Parathyroid adenoma (tissue), 2 donors: ENCODE measurements at regions not wholly inside any gene's neighbourhood (a gene's known extent, or its start where the extent isn't known, plus 50 kb on each side); places are given as distances from the start of the nearest gene placed in this dataset.
"Not testable (repeated sequence)": the region's sequence is repeated elsewhere in the genome, so short reads cannot be mapped to it uniquely, and the experiment has no call there.

ENCODE experiments used
- H2AFZ ChIP-seq: fragments of 300-600 bp; sonication (generic); one replicate; pipeline ENCODE4 v1.7.0; 2017; ENCODE audit warnings: antibody characterized with exemption, mild to moderate bottlenecking
- H3K27ac ChIP-seq: fragments of 300-600 bp; sonication (generic); one replicate; pipeline ENCODE4 v1.7.0; 2017
- H3K27me3 ChIP-seq: fragments of 300-600 bp; sonication (generic); one replicate; pipeline ENCODE4 v1.7.0; 2017; ENCODE audit warnings: low read length; ENCODE audit not compliant: control insufficient read depth, insufficient read depth
- H3K36me3 ChIP-seq: fragments of 300-600 bp; sonication (generic); one replicate; pipeline ENCODE4 v1.7.0; 2017; ENCODE audit warnings: low read length; ENCODE audit not compliant: control insufficient read depth, insufficient read depth
- H3K4me1 ChIP-seq: fragments of 300-600 bp; sonication (generic); one replicate; pipeline ENCODE4 v1.7.0; 2017; ENCODE audit warnings: control low read depth
- H3K4me2 ChIP-seq: fragments of 300-600 bp; sonication (generic); one replicate; pipeline ENCODE4 v1.7.0; 2017; ENCODE audit warnings: low read length
- H3K4me3 ChIP-seq: fragments of 300-600 bp; sonication (generic); one replicate; pipeline ENCODE4 v1.7.0; 2017; ENCODE audit warnings: low read depth, low read length
- H3K79me2 ChIP-seq: fragments of 300-600 bp; sonication (generic); one replicate; pipeline ENCODE4 v1.7.0; 2017; ENCODE audit warnings: control low read depth
- H3K9ac ChIP-seq: fragments of 300-600 bp; sonication (generic); one replicate; pipeline ENCODE4 v1.7.0; 2017; ENCODE audit warnings: mild to moderate bottlenecking
- H3K9me3 ChIP-seq: fragments of 300-600 bp; sonication (generic); one replicate; pipeline ENCODE4 v1.7.0; 2017; ENCODE audit warnings: low read length; ENCODE audit not compliant: control insufficient read depth
- CTCF ChIP-seq: fragments of 300-600 bp; sonication (generic); IDR thresholded peaks from one replicate; pipeline ENCODE4 v1.7.0; 2017; ENCODE audit warnings: antibody characterized with exemption, mild to moderate bottlenecking
- donor health status: primary hyperparathyroidism.

- H3K27ac ChIP-seq = no peak overlapping the region
- no peak for TF ChIP-seq CTCF
- H3K9ac ChIP-seq = no peak overlapping the region
- no peak overlapping the region for H2AFZ ChIP-seq
- H3K36me3 ChIP-seq = no peaks in the 10 kb centered on the region
- no peaks in the 10 kb centered on the region for H3K9me3 ChIP-seq
- H3K79me2 ChIP-seq = no peaks in the 10 kb centered on the region
- no peaks in the 10 kb centered on the region for H3K4me1 ChIP-seq
- H3K4me2 ChIP-seq = no peak overlapping the region
- no peaks in the 10 kb centered on the region for H3K27me3 ChIP-seq
- H3K4me3 ChIP-seq = no peak overlapping the region
Observed at GRCh38 chr17:71444078-71444477, 676.7 kb upstream of the SOX9 start.

DNA sequence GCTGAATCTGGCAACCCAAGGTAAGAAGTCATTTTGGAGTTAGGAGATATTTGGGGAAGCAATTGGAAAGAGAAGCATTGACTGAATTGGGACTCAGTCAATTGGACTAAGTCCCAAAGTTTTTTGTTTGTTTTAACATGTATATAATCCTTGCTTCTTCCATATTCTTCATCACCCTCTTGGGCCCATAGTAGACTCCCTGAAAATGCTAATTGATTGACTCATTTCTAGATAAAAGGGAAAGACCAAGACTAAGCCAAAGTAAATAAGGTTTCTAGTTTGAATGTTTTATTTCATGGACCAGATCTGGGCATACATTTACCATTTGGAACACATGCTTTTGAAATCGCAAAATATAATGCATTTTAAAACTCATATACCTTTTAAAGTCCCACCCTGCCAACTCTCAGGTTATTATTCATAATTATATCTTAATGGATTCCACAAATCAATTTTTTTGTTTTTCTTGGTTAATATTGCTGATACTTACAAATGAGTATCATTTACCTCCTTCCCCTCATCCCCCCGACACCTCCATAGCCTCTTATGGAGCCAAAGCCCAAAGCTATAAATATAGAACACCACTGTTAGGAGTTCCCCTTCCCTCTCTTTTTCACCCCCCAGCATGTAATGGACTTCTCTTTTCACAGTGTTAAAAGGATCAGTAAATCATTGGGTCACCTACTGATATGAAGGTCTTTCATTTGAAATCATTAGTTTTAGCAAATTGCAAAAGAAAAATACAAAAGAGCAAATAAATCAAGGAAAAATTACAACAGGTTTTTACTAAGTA lies 674.0 kb upstream of the SOX9 start:
- no peaks in the 10 kb centered on the region for H3K9me3 ChIP-seq
- no peak overlapping the region for H2AFZ ChIP-seq
- TF ChIP-seq CTCF = no peak
- no peaks in the 10 kb centered on the region for H3K36me3 ChIP-seq
- no peaks in the 10 kb centered on the region for H3K27me3 ChIP-seq
- no peaks in the 10 kb centered on the region for H3K4me1 ChIP-seq
- H3K4me3 ChIP-seq = no peak overlapping the region
- no peaks in the 10 kb centered on the region for H3K79me2 ChIP-seq
- no peak overlapping the region for H3K4me2 ChIP-seq
- H3K9ac ChIP-seq = no peak overlapping the region
- no peak overlapping the region for H3K27ac ChIP-seq

DNA sequence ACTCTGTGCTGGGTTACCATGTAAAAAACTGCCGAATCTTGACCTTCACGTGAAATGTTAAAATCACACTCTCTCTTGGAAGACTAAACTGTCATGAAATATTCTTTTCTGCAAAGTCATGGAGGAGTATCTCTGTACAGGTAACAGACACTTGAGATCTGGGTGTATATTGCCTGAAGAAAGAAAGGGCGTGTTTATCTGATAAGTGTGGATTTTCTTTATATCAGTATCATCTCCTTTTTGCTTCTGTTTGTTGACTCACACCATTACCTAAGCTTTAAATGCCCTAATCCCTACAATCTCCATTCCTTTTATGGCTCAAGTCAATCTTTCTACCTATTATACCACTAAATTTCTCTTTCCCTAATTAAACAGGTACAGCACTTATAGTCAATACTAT lies 673.2 kb upstream of the SOX9 start:
- H3K4me2 ChIP-seq = no peak overlapping the region
- no peaks in the 10 kb centered on the region for H3K27me3 ChIP-seq
- no peak overlapping the region for H2AFZ ChIP-seq
- no peaks in the 10 kb centered on the region for H3K36me3 ChIP-seq
- no peaks in the 10 kb centered on the region for H3K9me3 ChIP-seq
- H3K9ac ChIP-seq = no peak overlapping the region
- no peak overlapping the region for H3K27ac ChIP-seq
- no peak overlapping the region for H3K4me3 ChIP-seq
- H3K79me2 ChIP-seq = no peaks in the 10 kb centered on the region
- H3K4me1 ChIP-seq = no peaks in the 10 kb centered on the region
- TF ChIP-seq CTCF = no peak

DNA sequence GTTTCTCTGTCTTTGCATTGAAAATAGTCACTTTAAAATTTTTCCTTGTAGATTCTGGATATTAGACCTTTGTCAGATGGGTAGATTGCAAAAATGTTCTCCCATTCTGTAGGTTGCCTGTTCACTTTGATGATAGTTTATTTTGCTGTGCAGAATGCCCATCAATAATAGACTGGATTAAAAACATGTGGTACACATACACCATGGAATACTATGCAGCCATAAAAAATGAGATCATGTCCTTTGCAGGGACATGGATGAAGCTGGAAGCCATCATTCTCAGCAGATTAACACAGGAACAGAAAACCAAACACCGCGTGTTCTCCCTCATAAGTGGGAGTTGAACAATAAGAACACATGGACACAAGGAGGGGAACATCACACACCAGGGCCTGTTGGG lies 670.2 kb upstream of the SOX9 start:
- not testable (repeated sequence) for H3K27me3 ChIP-seq, H3K27ac ChIP-seq, H3K4me2 ChIP-seq, H3K9me3 ChIP-seq, H3K9ac ChIP-seq, H3K79me2 ChIP-seq, H3K4me1 ChIP-seq, H3K4me3 ChIP-seq, H2AFZ ChIP-seq, H3K36me3 ChIP-seq

DNA sequence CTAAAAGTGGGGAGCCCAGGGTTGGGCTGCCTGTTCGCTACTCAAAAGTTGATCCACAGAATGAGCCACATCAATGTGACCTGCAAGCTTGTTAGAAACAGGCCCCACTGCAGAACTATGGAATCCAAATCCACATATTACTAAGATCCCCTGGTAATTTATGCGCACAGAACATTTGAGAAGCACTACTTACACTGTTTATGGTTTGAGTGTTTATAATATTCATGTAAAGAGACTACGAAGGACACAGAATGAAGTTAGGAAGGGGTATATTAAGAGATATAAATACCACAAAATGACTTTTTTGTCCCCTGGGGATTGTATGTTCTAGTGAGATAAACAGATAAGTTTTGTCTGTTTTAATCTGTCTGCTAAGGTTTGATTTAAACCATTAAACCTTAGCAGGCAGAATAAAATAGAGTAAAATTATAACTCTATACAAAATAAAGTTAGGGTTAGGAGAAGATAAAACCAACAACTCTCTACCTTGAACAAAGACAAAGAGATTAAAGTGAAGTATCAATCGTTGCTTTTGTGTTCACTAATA lies 666.9 kb upstream of the SOX9 start:
- TF ChIP-seq CTCF = no peak
- no peaks in the 10 kb centered on the region for H3K9me3 ChIP-seq

More for the DNA sequence above, 666.9 kb upstream of the SOX9 start:
- Histone ChIP-seq H2AFZ (no peak overlapping the region), H3K36me3 (no peaks in the 10 kb centered on the region), H3K4me2 (no peak overlapping the region), H3K9ac (no peak overlapping the region), H3K27ac (no peak overlapping the region), H3K4me1 (no peaks in the 10 kb centered on the region), H3K27me3 (no peaks in the 10 kb centered on the region), H3K4me3 (no peak overlapping the region), H3K79me2 (no peaks in the 10 kb centered on the region)
